Body of pancreas (tissue), 4 donors: ENCODE measurements at regions not wholly inside any gene's neighbourhood (a gene's known extent, or its start where the extent isn't known, plus 50 kb on each side); places are given as distances from the start of the nearest gene placed in this dataset.

Source experiments
- ATAC-seq: fragments of 150-250 bp; one replicate; pipeline ENCODE4 v1.9.1; 2016
- DNase-seq, 4 donors: peaks; one replicate each; pipeline ENCODE4 v3.0.0-alpha.2; 2019
- H3K27ac ChIP-seq, 4 donors: fragments of 200-600 bp; sonication (generic); 1 replicate in 3 of 4; 2 replicates in 1 of 4; pipeline versions ENCODE4 v1.5.1 to v1.6.1; 2016 to 2019; ENCODE audit warnings: mild to moderate bottlenecking in 1 of 4, mixed read lengths in 1 of 4, moderate library complexity in 1 of 4
- H3K27me3 ChIP-seq, 2 donors: fragments of 200-600 bp; sonication (generic); one replicate each; pipeline ENCODE4 v1.6.0; 2016; ENCODE audit warnings: mild to moderate bottlenecking in 1 of 2
- H3K36me3 ChIP-seq, 2 donors: fragments of 200-600 bp; sonication (generic); replicated peaks in 1 of 2; 2 replicates each; pipeline ENCODE4 v1.5.1; 2016; ENCODE audit warnings: low read depth in 2 of 2; ENCODE audit not compliant: insufficient read depth in 1 of 2
- H3K4me1 ChIP-seq: fragments of 200-600 bp; sonication (generic); one replicate; pipeline ENCODE4 v1.6.0; 2016
- H3K4me3 ChIP-seq, 2 donors: fragments of 200-600 bp; sonication (generic); 1 replicate in 1 of 2; 2 replicates in 1 of 2; pipeline ENCODE4 v1.5.1; 2016 to 2019
- H3K9me3 ChIP-seq, 3 donors: fragments of 200-600 bp; sonication (generic); 1 replicate in 2 of 3; 2 replicates in 1 of 3; pipeline ENCODE4 v1.5.1; 2016
- CTCF ChIP-seq, 7 experiments: fragments of 450-650 bp in 4 of 7; fragments of 200-600 bp in 3 of 7; sonication (generic) in 3 of 7; IDR thresholded peaks; one replicate each; pipeline ENCODE4 v1.5.1; 2016 to 2019; ENCODE audit warnings: antibody characterized with exemption in 7 of 7
- POLR2A ChIP-seq, 3 donors: fragments of 450-650 bp; IDR thresholded peaks; one replicate each; pipeline ENCODE4 v1.6.1; 2016; ENCODE audit warnings: antibody characterized with exemption in 3 of 3, mild to moderate bottlenecking in 2 of 3
- WGBS, 2 donors: methylation state at CpG; one replicate each; pipeline ENCODE4 v1.1.5; 2017; 5-methylcytosine and 5-hydroxymethylcytosine counted together
- intact Hi-C: fragments of 100-400 bp; cut with DNase I; formaldehyde crosslinking; loops from one replicate; pipeline ENCODE4 v1.15.1; 2023

DNA sequence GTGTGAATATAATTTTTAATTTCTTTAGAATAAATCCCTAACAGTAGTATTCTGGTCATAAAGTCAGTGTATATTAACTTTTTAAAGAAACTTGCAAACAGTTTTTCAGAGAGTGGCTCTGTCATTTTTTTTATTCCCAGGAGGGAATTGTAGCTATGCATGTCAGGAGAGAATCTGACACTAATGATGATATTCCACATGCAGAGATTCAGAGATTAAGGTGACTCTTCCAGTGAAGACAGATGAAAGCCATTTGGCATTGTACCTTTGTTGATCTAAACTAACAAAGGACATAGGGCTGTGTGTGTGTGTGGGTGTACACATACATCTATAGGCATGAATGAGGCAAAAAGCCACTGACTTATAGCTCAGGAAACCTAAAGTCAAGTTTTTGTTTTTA is 99.9 kb downstream of the TNFSF13B start:
- H3K27ac ChIP-seq = peak overlapping the region in 1 of 4 donors; percentile 21
- no peaks in the 10 kb centered on the region for H3K9me3 ChIP-seq
- no peak for TF ChIP-seq CTCF (IDR thresholded peaks at IDR 0.05)
- TF ChIP-seq POLR2A (IDR thresholded peaks at IDR 0.05) = no peak
- H3K27me3 ChIP-seq = no peaks in the 10 kb centered on the region
- ATAC-seq (no peak), DNase-seq (no peak)
- H3K36me3 ChIP-seq = no peaks in the 10 kb centered on the region
- intact Hi-C loops = no loop called here
- no peaks in the 10 kb centered on the region for H3K4me1 ChIP-seq
- H3K4me3 ChIP-seq = no peak overlapping the region

DNA sequence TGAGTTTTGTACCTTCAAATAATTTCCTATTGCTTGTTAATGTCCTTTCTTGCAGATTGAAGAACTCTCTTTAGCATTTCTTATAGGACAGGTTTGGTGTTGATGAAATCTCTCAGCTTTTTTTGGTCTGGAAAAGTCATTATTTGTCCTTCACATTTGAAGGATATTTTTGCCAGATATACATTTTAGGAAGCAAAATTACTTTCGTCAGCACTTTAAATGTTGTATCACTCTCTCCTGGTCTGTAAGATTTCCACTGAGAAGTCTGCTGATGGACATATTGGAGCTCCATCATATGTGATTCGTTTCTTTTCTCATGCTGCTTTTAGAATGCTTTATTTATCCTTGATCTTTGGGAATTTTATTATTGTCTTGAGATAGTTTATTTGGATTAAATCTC is 105.5 kb downstream of the TNFSF13B start:
- ATAC-seq (no peak), DNase-seq (no peak)
- WGBS, 2 donors = 52 to 56% methylated on average over 2 of the region's 2 CpGs
- TF ChIP-seq POLR2A (IDR thresholded peaks at IDR 0.05) (no peak), CTCF (IDR thresholded peaks at IDR 0.05) (no peak)
- Histone ChIP-seq H3K9me3 (no peaks in the 10 kb centered on the region), H3K36me3 (no peaks in the 10 kb centered on the region), H3K4me3 (no peak overlapping the region), H3K27me3 (no peaks in the 10 kb centered on the region), H3K4me1 (no peaks in the 10 kb centered on the region), H3K27ac (no peak overlapping the region)
- intact Hi-C loops = no loop called here

DNA sequence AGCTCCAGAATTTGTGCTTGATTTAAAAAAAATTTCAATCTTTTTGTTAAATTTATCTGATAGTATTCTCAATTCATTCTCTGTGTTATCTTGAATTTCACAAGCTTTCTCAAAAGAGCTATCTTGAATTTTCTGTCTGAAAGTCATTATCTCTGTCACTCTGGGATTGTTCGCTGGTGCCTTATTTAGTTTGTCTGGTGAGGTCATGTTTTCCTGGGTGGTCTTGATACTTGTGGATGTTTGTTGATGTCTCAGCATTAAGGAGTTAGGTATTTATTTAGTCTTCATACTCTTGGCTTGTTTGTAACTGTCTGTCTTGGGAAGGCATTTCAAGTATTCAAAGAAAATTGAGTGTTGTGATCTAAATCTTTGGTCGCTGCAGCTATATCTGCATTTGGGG is 106.3 kb downstream of the TNFSF13B start:
- TF ChIP-seq CTCF (IDR thresholded peaks at IDR 0.05) (no peak), POLR2A (IDR thresholded peaks at IDR 0.05) (no peak)
- Histone ChIP-seq H3K9me3 (no peaks in the 10 kb centered on the region), H3K36me3 (no peaks in the 10 kb centered on the region), H3K27ac (no peak overlapping the region), H3K4me1 (no peaks in the 10 kb centered on the region), H3K27me3 (no peaks in the 10 kb centered on the region), H3K4me3 (no peak overlapping the region)
- intact Hi-C loops = no loop called here
- WGBS, 2 donors = 75% methylated on average over 2 of the region's 2 CpGs
- ATAC-seq (no peak), DNase-seq (no peak)

DNA sequence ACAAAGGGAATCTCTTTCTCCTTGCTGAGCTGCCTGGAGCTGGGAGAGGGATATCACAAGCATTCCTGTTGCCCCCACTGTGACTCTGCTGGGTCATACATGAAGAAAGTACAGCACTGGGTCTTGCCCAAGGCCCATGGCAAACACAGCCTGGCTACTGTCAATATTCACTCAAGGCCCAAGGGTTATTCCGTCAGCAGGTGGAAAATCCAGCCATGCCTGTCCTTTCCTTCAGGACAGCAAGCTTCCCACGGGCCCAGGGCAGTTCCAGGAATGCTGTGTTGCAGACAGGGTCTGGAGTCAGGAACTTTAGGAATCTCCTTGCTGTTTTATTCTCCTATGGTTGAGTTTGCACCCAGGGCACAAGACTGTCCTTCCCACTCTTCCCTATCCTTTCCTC is 106.8 kb downstream of the TNFSF13B start:
- Histone ChIP-seq H3K4me1 (no peaks in the 10 kb centered on the region), H3K4me3 (no peak overlapping the region), H3K27ac (no peak overlapping the region), H3K27me3 (no peaks in the 10 kb centered on the region), H3K36me3 (no peaks in the 10 kb centered on the region), H3K9me3 (no peaks in the 10 kb centered on the region)
- DNase-seq (no peak), ATAC-seq (no peak)
- 57 to 60% methylated on average over 1 to 2 of the region's 2 CpGs for WGBS, 2 donors
- TF ChIP-seq CTCF (IDR thresholded peaks at IDR 0.05) = no peak
- TF ChIP-seq POLR2A (IDR thresholded peaks at IDR 0.05) = no peak
- intact Hi-C loops = no loop called here

DNA sequence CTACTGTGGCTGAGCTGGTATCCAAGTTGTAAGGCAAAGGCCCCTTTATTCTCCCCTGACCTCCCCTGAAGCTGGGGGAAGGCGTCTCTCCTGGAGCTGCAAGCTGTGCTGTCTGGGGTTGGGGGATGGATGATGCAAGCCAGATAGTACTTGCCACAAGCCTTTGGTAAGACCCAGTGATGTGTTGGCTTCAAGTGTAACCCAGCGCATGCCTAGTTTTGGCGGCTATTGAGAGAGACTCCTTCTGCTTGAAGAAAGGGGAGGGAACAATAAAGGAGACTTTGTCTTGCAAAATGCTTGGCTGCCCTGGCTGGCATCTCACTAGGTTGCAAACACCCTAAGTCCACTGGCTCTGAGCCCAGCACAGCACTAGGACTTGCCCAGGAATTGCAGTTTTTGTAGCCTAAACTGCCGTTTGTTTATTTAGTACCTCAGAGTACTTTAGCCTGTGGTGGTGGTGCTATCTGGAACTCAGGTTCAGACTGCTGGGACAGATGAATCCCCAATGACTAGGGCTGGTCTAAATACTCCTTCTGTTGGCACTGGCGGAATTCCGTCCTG is 108.2 kb downstream of the TNFSF13B start:
- H3K4me1 ChIP-seq = no peaks in the 10 kb centered on the region
- no peaks in the 10 kb centered on the region for H3K36me3 ChIP-seq
- no peak for TF ChIP-seq CTCF (IDR thresholded peaks at IDR 0.05)
- TF ChIP-seq POLR2A (IDR thresholded peaks at IDR 0.05) = no peak
- intact Hi-C loops = no loop called here
- H3K27me3 ChIP-seq = no peaks in the 10 kb centered on the region
- DNase-seq (no peak), ATAC-seq (no peak)
- 78 to 90% methylated on average over 5 to 6 of the region's 6 CpGs for WGBS, 2 donors
- no peak overlapping the region for H3K27ac ChIP-seq
- H3K4me3 ChIP-seq = no peak overlapping the region
- H3K9me3 ChIP-seq = no peaks in the 10 kb centered on the region
